ENCODE measurements at regions not wholly inside any gene's neighbourhood (a gene's known extent, or its start where the extent isn't known, plus 50 kb on each side); places are given as distances from the start of the nearest gene placed in this dataset.
"Not testable (repeated sequence)": the region's sequence is repeated elsewhere in the genome, so short reads cannot be mapped to it uniquely, and the experiment has no call there.

DNA sequence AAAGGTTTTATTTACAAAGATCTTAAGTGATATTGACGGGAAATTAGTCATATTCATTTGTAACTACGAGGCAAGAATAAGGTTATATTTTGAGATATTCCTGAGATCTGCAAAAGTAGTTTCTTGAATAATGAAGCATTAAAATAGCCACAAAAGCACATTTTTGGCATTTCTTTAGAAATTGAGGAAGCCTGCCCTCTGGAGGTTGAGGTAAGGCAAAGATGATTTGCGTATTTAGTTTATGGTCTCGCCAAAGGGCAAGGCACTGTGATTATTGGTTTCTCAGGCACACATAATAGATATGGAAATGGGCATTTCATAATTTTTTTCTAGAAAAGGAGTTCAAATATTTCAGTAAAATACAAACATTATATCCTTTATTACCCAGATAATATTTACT lies 143.7 kb upstream of the RPRM start:
- WGBS, 2 experiments (ENCODE audit: insufficient coverage in 2 of 2) = 80% methylated on average over 1 of the region's 4 CpGs; no CpG with 5 or more reads in 1 of the 2 experiments
- Histone ChIP-seq H3K4me1 (ENCODE audit: control insufficient read depth, insufficient read depth, low read length, poor library complexity, severe bottlenecking) (no peaks in the 10 kb centered on the region), H3K4me3 (ENCODE audit: extremely low read depth, insufficient read depth, low read length, poor library complexity, severe bottlenecking) (no peak overlapping the region), H3K9me3 (ENCODE audit: control insufficient read depth, low read length) (no peaks in the 10 kb centered on the region), H3K27ac (ENCODE audit: low read depth, low read length, severe bottlenecking) (no peak overlapping the region), H3K36me3 (ENCODE audit: control insufficient read depth, insufficient read depth, low read length) (no peaks in the 10 kb centered on the region)

GRCh38 chr2:153623020-153623419 lies 144.5 kb upstream of the RPRM start:
- H3K27ac ChIP-seq (ENCODE audit: low read depth, low read length, severe bottlenecking) = no peak overlapping the region
- no peaks in the 10 kb centered on the region for H3K4me1 ChIP-seq (ENCODE audit: control insufficient read depth, insufficient read depth, low read length, poor library complexity, severe bottlenecking)
- H3K36me3 ChIP-seq (ENCODE audit: control insufficient read depth, insufficient read depth, low read length) = no peaks in the 10 kb centered on the region
- no peak overlapping the region for H3K4me3 ChIP-seq (ENCODE audit: extremely low read depth, insufficient read depth, low read length, poor library complexity, severe bottlenecking)
- no CpG with 5 or more reads among the region's 1 CpG for WGBS, 2 experiments (ENCODE audit: insufficient coverage in 2 of 2)
- H3K9me3 ChIP-seq (ENCODE audit: control insufficient read depth, low read length) = no peaks in the 10 kb centered on the region

GRCh38 chr2:153626676-153627075 lies 148.1 kb upstream of the RPRM start:
- H3K4me1 ChIP-seq (ENCODE audit: control insufficient read depth, insufficient read depth, low read length, poor library complexity, severe bottlenecking) = no peaks in the 10 kb centered on the region
- no CpG with 5 or more reads among the region's 2 CpGs for WGBS, 2 experiments (ENCODE audit: insufficient coverage in 2 of 2)
- H3K36me3 ChIP-seq (ENCODE audit: control insufficient read depth, insufficient read depth, low read length) = no peaks in the 10 kb centered on the region
- H3K9me3 ChIP-seq (ENCODE audit: control insufficient read depth, low read length) = no peaks in the 10 kb centered on the region
- no peak overlapping the region for H3K4me3 ChIP-seq (ENCODE audit: extremely low read depth, insufficient read depth, low read length, poor library complexity, severe bottlenecking)
- H3K27ac ChIP-seq (ENCODE audit: low read depth, low read length, severe bottlenecking) = no peak overlapping the region

DNA sequence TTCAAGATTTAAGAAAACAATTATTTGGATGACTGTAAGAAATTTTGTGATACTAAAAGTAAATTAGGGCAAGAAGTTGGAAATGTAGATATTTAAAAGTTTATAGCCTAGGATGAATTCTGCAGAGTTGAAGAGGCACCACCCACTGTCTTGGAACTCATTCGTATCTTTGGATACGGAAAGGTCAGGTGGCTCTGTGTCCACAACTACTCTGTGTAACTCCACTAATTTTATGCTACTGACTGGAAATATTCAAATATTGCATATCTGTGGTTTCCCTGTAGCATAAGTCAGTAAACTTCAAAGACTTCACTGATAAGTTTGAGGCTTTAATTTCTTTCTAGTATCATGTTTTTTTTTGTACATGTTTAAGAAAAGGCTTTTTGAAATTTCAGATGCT lies 156.9 kb upstream of the RPRM start:
- no CpG with 5 or more reads among the region's 2 CpGs for WGBS, 2 experiments (ENCODE audit: insufficient coverage in 2 of 2)
- Histone ChIP-seq H3K36me3 (ENCODE audit: control insufficient read depth, insufficient read depth, low read length) (no peaks in the 10 kb centered on the region), H3K4me1 (ENCODE audit: control insufficient read depth, insufficient read depth, low read length, poor library complexity, severe bottlenecking) (no peaks in the 10 kb centered on the region), H3K4me3 (ENCODE audit: extremely low read depth, insufficient read depth, low read length, poor library complexity, severe bottlenecking) (no peak overlapping the region), H3K27ac (ENCODE audit: low read depth, low read length, severe bottlenecking) (no peak overlapping the region), H3K9me3 (ENCODE audit: control insufficient read depth, low read length) (no peaks in the 10 kb centered on the region)

GRCh38 chr2:153641046-153641445 lies 162.5 kb upstream of the RPRM start:
- no CpG with 5 or more reads among the region's 2 CpGs for WGBS, 2 experiments (ENCODE audit: insufficient coverage in 2 of 2)
- Histone ChIP-seq H3K4me1 (ENCODE audit: control insufficient read depth, insufficient read depth, low read length, poor library complexity, severe bottlenecking) (no peaks in the 10 kb centered on the region), H3K4me3 (ENCODE audit: extremely low read depth, insufficient read depth, low read length, poor library complexity, severe bottlenecking) (no peak overlapping the region), H3K27ac (ENCODE audit: low read depth, low read length, severe bottlenecking) (no peak overlapping the region), H3K9me3 (ENCODE audit: control insufficient read depth, low read length) (no peaks in the 10 kb centered on the region), H3K36me3 (ENCODE audit: control insufficient read depth, insufficient read depth, low read length) (no peaks in the 10 kb centered on the region)

GRCh38 chr2:153644955-153645354 lies 166.4 kb upstream of the RPRM start:
- Histone ChIP-seq H3K4me1 (ENCODE audit: control insufficient read depth, insufficient read depth, low read length, poor library complexity, severe bottlenecking) (no peaks in the 10 kb centered on the region), H3K36me3 (ENCODE audit: control insufficient read depth, insufficient read depth, low read length) (no peaks in the 10 kb centered on the region), H3K9me3 (ENCODE audit: control insufficient read depth, low read length) (no peaks in the 10 kb centered on the region), H3K27ac (ENCODE audit: low read depth, low read length, severe bottlenecking) (no peak overlapping the region), H3K4me3 (ENCODE audit: extremely low read depth, insufficient read depth, low read length, poor library complexity, severe bottlenecking) (no peak overlapping the region)
- WGBS, 2 experiments (ENCODE audit: insufficient coverage in 2 of 2) = no CpG with 5 or more reads among the region's 5 CpGs

DNA sequence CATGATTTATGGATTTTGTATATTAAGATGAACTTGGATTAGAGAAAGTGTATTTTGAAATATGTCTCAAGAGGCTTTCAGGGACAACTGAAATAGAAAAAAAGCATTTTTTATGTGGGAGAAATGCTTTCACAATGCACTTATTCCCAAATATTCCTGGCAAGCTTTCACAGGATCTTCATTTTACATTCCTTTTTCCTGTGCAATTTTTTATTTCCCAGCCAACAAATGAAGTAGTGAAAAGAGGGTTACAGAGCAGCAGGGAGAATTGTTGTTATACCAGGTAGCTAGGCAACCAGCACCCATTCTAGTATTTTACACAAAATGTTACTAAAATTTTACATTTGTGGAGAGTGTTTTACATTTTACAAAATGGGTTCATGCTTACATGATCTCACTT lies 167.0 kb upstream of the RPRM start:
- no peaks in the 10 kb centered on the region for H3K36me3 ChIP-seq (ENCODE audit: control insufficient read depth, insufficient read depth, low read length)
- no peak overlapping the region for H3K27ac ChIP-seq (ENCODE audit: low read depth, low read length, severe bottlenecking)
- H3K9me3 ChIP-seq (ENCODE audit: control insufficient read depth, low read length) = no peaks in the 10 kb centered on the region

DNA sequence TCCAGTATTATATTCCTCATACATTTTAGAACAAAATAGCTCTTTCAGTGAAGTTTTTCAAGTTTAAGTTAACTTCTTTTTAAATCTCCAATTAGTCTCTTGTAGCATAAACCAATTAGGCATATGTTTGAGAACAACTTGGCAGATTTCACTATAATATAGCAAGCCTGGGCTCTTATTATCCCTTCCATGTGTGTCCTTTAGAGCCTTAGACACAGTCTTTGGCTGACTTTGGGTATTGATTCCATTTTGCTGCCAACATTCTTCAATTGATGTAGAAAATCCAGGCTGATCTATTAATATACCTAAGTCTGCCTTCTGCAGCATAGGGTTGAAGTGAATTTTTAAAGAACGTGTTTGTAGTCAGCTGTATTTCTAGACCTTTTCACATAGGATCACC lies 179.1 kb upstream of the RPRM start:
- no peaks in the 10 kb centered on the region for H3K9me3 ChIP-seq (ENCODE audit: control insufficient read depth, low read length)
- WGBS, 2 experiments (ENCODE audit: insufficient coverage in 2 of 2) = 100% methylated on average over 1 of the region's 1 CpG; no CpG with 5 or more reads in 1 of the 2 experiments
- H3K4me1 ChIP-seq (ENCODE audit: control insufficient read depth, insufficient read depth, low read length, poor library complexity, severe bottlenecking) = no peaks in the 10 kb centered on the region
- H3K27ac ChIP-seq (ENCODE audit: low read depth, low read length, severe bottlenecking) = no peak overlapping the region
- no peak overlapping the region for H3K4me3 ChIP-seq (ENCODE audit: extremely low read depth, insufficient read depth, low read length, poor library complexity, severe bottlenecking)
- H3K36me3 ChIP-seq (ENCODE audit: control insufficient read depth, insufficient read depth, low read length) = no peaks in the 10 kb centered on the region

More for the DNA sequence above, 167.0 kb upstream of the RPRM start:
- Histone ChIP-seq H3K4me3 (ENCODE audit: extremely low read depth, insufficient read depth, low read length, poor library complexity, severe bottlenecking) (no peak overlapping the region), H3K4me1 (ENCODE audit: control insufficient read depth, insufficient read depth, low read length, poor library complexity, severe bottlenecking) (no peaks in the 10 kb centered on the region)

DNA sequence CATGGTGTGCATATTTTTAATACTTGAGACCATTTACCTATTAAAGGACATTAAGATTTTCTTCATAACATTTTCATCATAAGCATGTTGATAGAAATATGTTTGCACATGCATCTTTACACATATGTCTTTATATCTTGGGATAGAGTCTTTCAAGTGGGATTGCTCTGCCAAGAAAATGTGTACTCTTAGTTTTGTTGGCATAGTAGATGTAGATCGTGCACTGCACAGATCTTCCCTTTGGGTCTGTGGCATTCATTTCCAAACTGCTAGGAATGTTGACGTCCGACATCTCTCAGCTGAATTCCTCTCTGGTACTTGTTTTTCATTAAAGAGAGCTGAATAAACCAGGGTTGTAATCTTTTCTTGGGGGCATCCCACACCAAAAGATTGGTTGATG lies 183.2 kb upstream of the RPRM start:
- 83 to 88% methylated on average over 1 to 3 of the region's 3 CpGs for whole genome bisulfite sequencing, 2 experiments (ENCODE audit: insufficient coverage in 2 of 2)

DNA sequence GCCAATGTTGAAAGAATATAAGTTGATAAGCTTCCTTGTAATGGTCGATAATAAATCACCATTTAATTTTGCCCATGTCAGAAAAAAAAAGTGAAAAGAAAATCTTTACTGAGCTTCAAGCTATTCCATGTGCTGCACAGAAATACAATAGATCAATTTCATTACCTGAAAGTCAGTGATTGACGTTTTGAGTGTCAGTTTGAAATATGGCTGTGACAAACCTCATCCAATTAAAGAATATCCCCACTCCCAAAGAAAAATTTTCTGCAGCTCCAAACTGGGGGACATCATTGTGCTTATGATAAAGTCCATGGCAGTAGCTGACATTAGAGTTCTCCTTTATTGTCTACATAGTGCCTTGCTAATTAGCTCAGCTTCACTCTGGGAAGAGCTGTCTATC lies 184.8 kb upstream of the RPRM start:
- H3K4me1 ChIP-seq (ENCODE audit: control insufficient read depth, insufficient read depth, low read length, poor library complexity, severe bottlenecking) = no peaks in the 10 kb centered on the region
- H3K36me3 ChIP-seq (ENCODE audit: control insufficient read depth, insufficient read depth, low read length) = no peaks in the 10 kb centered on the region
- H3K9me3 ChIP-seq (ENCODE audit: control insufficient read depth, low read length) = no peaks in the 10 kb centered on the region
- H3K4me3 ChIP-seq (ENCODE audit: extremely low read depth, insufficient read depth, low read length, poor library complexity, severe bottlenecking) = no peak overlapping the region
- no peak overlapping the region for H3K27ac ChIP-seq (ENCODE audit: low read depth, low read length, severe bottlenecking)
- WGBS, 2 experiments (ENCODE audit: insufficient coverage in 2 of 2) = no CpG with 5 or more reads among the region's 2 CpGs

More for the DNA sequence above, 183.2 kb upstream of the RPRM start:
- Histone ChIP-seq H3K27ac (ENCODE audit: low read depth, low read length, severe bottlenecking) (no peak overlapping the region), H3K4me3 (ENCODE audit: extremely low read depth, insufficient read depth, low read length, poor library complexity, severe bottlenecking) (no peak overlapping the region), H3K4me1 (ENCODE audit: control insufficient read depth, insufficient read depth, low read length, poor library complexity, severe bottlenecking) (no peaks in the 10 kb centered on the region), H3K9me3 (ENCODE audit: control insufficient read depth, low read length) (no peaks in the 10 kb centered on the region), H3K36me3 (ENCODE audit: control insufficient read depth, insufficient read depth, low read length) (no peaks in the 10 kb centered on the region)

DNA sequence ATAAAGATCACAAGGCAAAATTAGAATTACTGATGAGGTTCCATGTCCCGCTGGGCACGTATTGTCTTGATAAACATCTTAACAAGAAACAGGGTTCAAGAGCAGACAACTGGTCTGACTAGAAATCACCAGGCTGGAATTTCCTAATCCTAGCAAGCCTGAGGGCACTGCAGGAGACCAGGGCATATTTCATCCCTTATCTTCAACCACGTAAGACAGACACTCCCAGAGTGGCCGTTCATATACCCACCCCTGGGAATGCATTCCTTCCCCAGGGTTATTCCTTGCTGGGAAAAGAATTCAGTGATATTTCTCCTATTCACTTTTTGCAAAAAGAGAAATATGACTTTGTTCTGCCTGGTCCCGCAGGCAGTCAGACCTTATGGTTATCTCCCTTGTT lies 185.4 kb upstream of the RPRM start:
- 96 to 100% methylated on average over 1 to 4 of the region's 5 CpGs for WGBS, 2 experiments (ENCODE audit: insufficient coverage in 2 of 2)

GRCh38 chr2:153667475-153667874 lies 188.9 kb upstream of the RPRM start:
- no CpG with 5 or more reads among the region's 2 CpGs for WGBS, 2 experiments (ENCODE audit: insufficient coverage in 2 of 2)
- H3K36me3 ChIP-seq (ENCODE audit: control insufficient read depth, insufficient read depth, low read length) = no peaks in the 10 kb centered on the region
- H3K4me1 ChIP-seq (ENCODE audit: control insufficient read depth, insufficient read depth, low read length, poor library complexity, severe bottlenecking) = no peaks in the 10 kb centered on the region
- H3K27ac ChIP-seq (ENCODE audit: low read depth, low read length, severe bottlenecking) = no peak overlapping the region
- no peaks in the 10 kb centered on the region for H3K9me3 ChIP-seq (ENCODE audit: control insufficient read depth, low read length)
- no peak overlapping the region for H3K4me3 ChIP-seq (ENCODE audit: extremely low read depth, insufficient read depth, low read length, poor library complexity, severe bottlenecking)

More for the DNA sequence above, 185.4 kb upstream of the RPRM start:
- H3K4me1 ChIP-seq (ENCODE audit: control insufficient read depth, insufficient read depth, low read length, poor library complexity, severe bottlenecking); H3K27ac ChIP-seq (ENCODE audit: low read depth, low read length, severe bottlenecking); H3K4me3 ChIP-seq (ENCODE audit: extremely low read depth, insufficient read depth, low read length, poor library complexity, severe bottlenecking); H3K36me3 ChIP-seq (ENCODE audit: control insufficient read depth, insufficient read depth, low read length); H3K9me3 ChIP-seq (ENCODE audit: control insufficient read depth, low read length): not testable (repeated sequence)
